DND-41 (cell line): ENCODE measurements at regions not wholly inside any gene's neighbourhood (a gene's known extent, or its start where the extent isn't known, plus 50 kb on each side); places are given as distances from the start of the nearest gene placed in this dataset.

Experiments
- ATAC-seq: fragments of 200-7000 bp; cut with Tn5 transposase; 3 replicates; pipeline ENCODE4 v1.9.1; 2021; ENCODE audit warnings: low read depth; ENCODE audit not compliant: insufficient read depth
- DNase-seq: peaks from one replicate; pipeline ENCODE4 v3.0.0-alpha.2; 2020
- H2AFZ ChIP-seq: 2 replicates; pipeline ENCODE4 v1.6.0; 2012; ENCODE audit warnings: low read depth, low read length
- H3K27ac ChIP-seq: 2 replicates; pipeline ENCODE4 v1.5.1; 2012; ENCODE audit warnings: low read length, inconsistent platforms
- H3K27me3 ChIP-seq: fragments of 200-600 bp; sonication (generic); 2 replicates; pipeline ENCODE4 v1.6.0; 2012; ENCODE audit warnings: low read length, mild to moderate bottlenecking, inconsistent platforms; ENCODE audit not compliant: insufficient read depth, poor library complexity
- H3K36me3 ChIP-seq: 2 replicates; pipeline ENCODE4 v1.5.1; 2012; ENCODE audit warnings: low read length, inconsistent platforms; ENCODE audit not compliant: insufficient read depth
- H3K4me1 ChIP-seq: 2 replicates; pipeline ENCODE4 v1.5.1; 2012; ENCODE audit warnings: mild to moderate bottlenecking, low read length; ENCODE audit not compliant: insufficient read depth
- H3K4me2 ChIP-seq: 2 replicates; pipeline ENCODE4 v1.6.0; 2012; ENCODE audit warnings: mild to moderate bottlenecking, moderate library complexity, low read length, inconsistent platforms; ENCODE audit not compliant: insufficient read depth
- H3K4me3 ChIP-seq, 2 experiments: fragments of 200-600 bp in 1 of 2; shearing (Covaris generic) in 1 of 2; 2 replicates each; pipeline ENCODE4 v1.5.1; 2012 to 2016; ENCODE audit warnings: inconsistent platforms in 2 of 2, low read length in 2 of 2, mild to moderate bottlenecking in 2 of 2, low read depth in 1 of 2, moderate library complexity in 1 of 2
- H3K79me2 ChIP-seq: 2 replicates; pipeline ENCODE4 v1.6.0; 2012; ENCODE audit warnings: low read length, inconsistent platforms; ENCODE audit not compliant: insufficient read depth
- H3K9ac ChIP-seq: 2 replicates; pipeline ENCODE4 v1.6.0; 2012; ENCODE audit warnings: low read depth, mild to moderate bottlenecking, inconsistent platforms, low read length, moderate library complexity
- H3K9me3 ChIP-seq: 2 replicates; pipeline ENCODE4 v1.5.1; 2012; ENCODE audit warnings: low read length, moderate library complexity, mild to moderate bottlenecking, inconsistent platforms; ENCODE audit not compliant: insufficient read depth, severe bottlenecking
- H4K20me1 ChIP-seq: 2 replicates; pipeline ENCODE4 v1.6.0; 2012; ENCODE audit warnings: low read length; ENCODE audit not compliant: insufficient read depth
- CTCF ChIP-seq: IDR thresholded peaks from 2 replicates; pipeline ENCODE4 v1.5.1; 2012; ENCODE audit warnings: borderline replicate concordance, low read length, moderate library complexity, mild to moderate bottlenecking; ENCODE audit not compliant: poor library complexity, severe bottlenecking; ENCODE audit errors: extremely low read depth
- EZH2 ChIP-seq: IDR thresholded peaks from 3 replicates; pipeline ENCODE4 v1.6.1; 2012; ENCODE audit warnings: borderline replicate concordance, low read depth, mild to moderate bottlenecking, moderate library complexity, low read length, inconsistent platforms; ENCODE audit not compliant: severe bottlenecking

GRCh38 chr5:89191374-89191773, 308.4 kb upstream of the MEF2C start:
- TF ChIP-seq EZH2 (no peak), CTCF (no peak)
- ATAC-seq: no peak
- no peaks in the 10 kb centered on the region for H3K27me3 ChIP-seq

GRCh38 chr5:89190515-89191265, 307.7 kb upstream of the MEF2C start:
- Histone ChIP-seq H3K9me3 (no peaks in the 10 kb centered on the region), H3K4me1 (no peaks in the 10 kb centered on the region), H3K36me3 (no peaks in the 10 kb centered on the region), H3K27ac (no peak overlapping the region), H3K27me3 (no peaks in the 10 kb centered on the region), H3K4me2 (no peak overlapping the region), H3K9ac (no peak overlapping the region), H4K20me1 (no peaks in the 10 kb centered on the region), H2AFZ (no peak overlapping the region), H3K4me3 (no peak overlapping the region), H3K79me2 (no peaks in the 10 kb centered on the region)
- DNase-seq: no peak
- TF ChIP-seq EZH2: no peak
- no peak for TF ChIP-seq CTCF
- ATAC-seq: no peak

More at GRCh38 chr5:89191374-89191773, 308.4 kb upstream of the MEF2C start:
- Histone ChIP-seq H3K27ac (no peak overlapping the region), H3K9ac (no peak overlapping the region), H3K4me3 (no peak overlapping the region), H4K20me1 (no peaks in the 10 kb centered on the region), H3K4me2 (no peak overlapping the region), H3K36me3 (no peaks in the 10 kb centered on the region), H2AFZ (no peak overlapping the region), H3K4me1 (no peaks in the 10 kb centered on the region), H3K9me3 (no peaks in the 10 kb centered on the region), H3K79me2 (no peaks in the 10 kb centered on the region)
- no peak for DNase-seq

DNA sequence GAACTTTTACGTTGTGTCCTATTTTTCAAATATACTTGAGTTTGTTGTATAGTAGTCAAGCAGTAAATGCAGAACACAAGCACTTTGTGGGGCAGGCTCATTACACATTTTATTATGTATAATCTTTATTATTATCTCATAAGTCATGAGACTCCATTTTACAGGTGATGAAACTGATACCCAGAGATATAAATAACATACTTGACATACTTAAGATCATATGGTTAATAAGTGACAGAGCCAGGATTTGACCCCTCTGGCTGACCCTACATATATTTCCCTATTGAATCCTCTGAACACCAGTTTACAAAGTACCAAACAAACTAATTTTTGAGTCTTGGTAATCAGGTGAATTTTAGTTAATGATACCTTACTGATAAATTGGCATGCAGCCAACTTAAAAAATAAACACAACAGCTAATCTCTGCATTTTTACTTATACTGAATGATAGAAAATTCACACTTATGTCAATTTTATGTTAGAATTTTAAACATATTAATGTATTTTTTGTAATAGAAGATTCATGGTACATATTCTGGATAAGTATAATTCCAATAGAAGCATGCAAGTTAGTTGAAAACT, 305.0 kb upstream of the MEF2C start:
- Histone ChIP-seq H3K27ac (no peak overlapping the region), H4K20me1 (no peaks in the 10 kb centered on the region), H3K27me3 (no peaks in the 10 kb centered on the region), H3K4me2 (no peak overlapping the region), H3K4me1 (no peaks in the 10 kb centered on the region), H3K79me2 (no peaks in the 10 kb centered on the region), H3K4me3 (no peak overlapping the region), H3K9ac (no peak overlapping the region), H3K9me3 (no peaks in the 10 kb centered on the region), H3K36me3 (no peaks in the 10 kb centered on the region), H2AFZ (no peak overlapping the region)
- TF ChIP-seq EZH2 (no peak), CTCF (no peak)
- ATAC-seq (no peak), DNase-seq (no peak)
